OCI-LY7 (cell line): ENCODE measurements at regions not wholly inside any gene's neighbourhood (a gene's known extent, or its start where the extent isn't known, plus 50 kb on each side); places are given as distances from the start of the nearest gene placed in this dataset.

ENCODE experiments used
- BruUV-seq: library from RNA; stranded (reverse); fragments of 400-500 nt; replicated peaks from 2 replicates; lab custom pipeline; 2021; lab: Mats Ljungman, UMichigan
- CTCF ChIA-PET: fragments of 300-600 bp; sonication (Branson Sonifier 250); formaldehyde crosslinking; loops from one replicate; lab custom pipeline; 2022; ENCODE audit warnings: antibody characterized with exemption; ENCODE audit not compliant: unreplicated experiment; lab: Charles Lee
- POLR2A ChIA-PET: fragments of 300-600 bp; sonication (Branson Sonifier 250); formaldehyde crosslinking; loops from one replicate; lab custom pipeline; 2022; ENCODE audit warnings: antibody characterized with exemption; lab: Charles Lee
- DNase-seq: peaks from one replicate; pipeline ENCODE4 v3.0.0-alpha.2; 2015; ENCODE audit warnings: low spot score
- H2AFZ ChIP-seq: fragments of 200-600 bp; sonication (generic), shearing (Covaris generic); 2 replicates; pipeline ENCODE4 v1.6.1; 2014; ENCODE audit warnings: mild to moderate bottlenecking, antibody characterized with exemption, low read length, moderate library complexity
- H3K27ac ChIP-seq: fragments of 200-600 bp; sonication (generic); 2 replicates; pipeline ENCODE4 v1.5.1; 2014; ENCODE audit warnings: mixed run types, low read depth, mild to moderate bottlenecking, moderate library complexity, low read length, inconsistent platforms; ENCODE audit not compliant: poor library complexity, severe bottlenecking
- H3K36me3 ChIP-seq: fragments of 200-600 bp; sonication (generic); 2 replicates; pipeline ENCODE4 v1.6.1; 2014; ENCODE audit warnings: mild to moderate bottlenecking, antibody characterized with exemption, low read length, moderate library complexity, mixed read lengths; ENCODE audit not compliant: insufficient read depth
- H3K4me1 ChIP-seq: fragments of 200-600 bp; sonication (generic); 2 replicates; pipeline ENCODE4 v1.5.1; 2014; ENCODE audit warnings: mild to moderate bottlenecking, low read length; ENCODE audit not compliant: insufficient read depth, poor library complexity, severe bottlenecking
- H3K4me2 ChIP-seq: fragments of 200-600 bp; sonication (generic); 2 replicates; pipeline ENCODE4 v1.6.1; 2014; ENCODE audit warnings: mild to moderate bottlenecking, low read length
- H3K4me3 ChIP-seq: fragments of 200-600 bp; sonication (generic); 2 replicates; pipeline ENCODE4 v1.5.1; 2014; ENCODE audit warnings: mild to moderate bottlenecking, low read depth, low read length; ENCODE audit not compliant: poor library complexity, severe bottlenecking
- H3K79me2 ChIP-seq: fragments of 200-600 bp; sonication (generic); 2 replicates; pipeline ENCODE4 v1.6.1; 2016; ENCODE audit warnings: low read depth, mild to moderate bottlenecking, low read length, moderate library complexity, mixed read lengths; ENCODE audit not compliant: insufficient read depth
- H3K9me2 ChIP-seq: fragments of 200-600 bp; sonication (generic); 2 replicates; pipeline ENCODE4 v1.6.1; 2016; ENCODE audit warnings: mild to moderate bottlenecking, low read length, mixed read lengths; ENCODE audit not compliant: insufficient read depth
- H3K9me3 ChIP-seq: fragments of 200-600 bp; sonication (generic); 2 replicates; pipeline ENCODE4 v1.6.1; 2014; ENCODE audit warnings: mild to moderate bottlenecking, mixed run types, low read length, mixed read lengths
- H4K20me1 ChIP-seq: fragments of 200-600 bp; sonication (generic); 2 replicates; pipeline ENCODE4 v1.6.1; 2014; ENCODE audit warnings: mild to moderate bottlenecking, antibody characterized with exemption, low read length, moderate library complexity, mixed read lengths; ENCODE audit not compliant: insufficient read depth
- EZH2phosphoT487 ChIP-seq: fragments of 200-600 bp; sonication (generic); IDR thresholded peaks from 2 replicates; pipeline ENCODE4 v1.6.1; 2018; ENCODE audit warnings: low read depth, borderline replicate concordance, mild to moderate bottlenecking, mixed run types, antibody characterized with exemption, low read length, moderate library complexity, mixed read lengths
- intact Hi-C: fragments of 100-400 bp; cut with micrococcal nuclease; formaldehyde crosslinking; loops from one replicate; pipeline ENCODE4 v1.10.0; 2022; ENCODE audit not compliant: unreplicated experiment
- TF ChIP-seq, protein P1 (sequence below): fragments of 200-600 bp; sonication (generic); conservative IDR thresholded peaks from 2 replicates; pipeline ENCODE4 v1.5.1; 2014; ENCODE audit warnings: mild to moderate bottlenecking, antibody characterized with exemption, low read length, moderate library complexity, mixed read lengths

- POLR2A ChIA-PET, result interaction anchor here (0.6 kb wide), 1 partner anchor 15 kb away, joined by 3 read pairs; no protein-coding TSS in a partner anchor
- Histone ChIP-seq H3K9me3 (no peaks in the 10 kb centered on the region), H3K4me3 (no peak overlapping the region), H3K27ac (no peak overlapping the region), H2AFZ (no peak overlapping the region), H3K4me1 (no peaks in the 10 kb centered on the region), H3K36me3 (no peaks in the 10 kb centered on the region), H4K20me1 (no peaks in the 10 kb centered on the region), H3K79me2 (no peaks in the 10 kb centered on the region), H3K9me2 (no peaks in the 10 kb centered on the region), H3K4me2 (no peak overlapping the region)
- BruUV-seq, result no TSS peak
- DNase-seq, result no peak
- CTCF ChIA-PET, result no interaction called here
- TF ChIP-seq, protein P1, sequence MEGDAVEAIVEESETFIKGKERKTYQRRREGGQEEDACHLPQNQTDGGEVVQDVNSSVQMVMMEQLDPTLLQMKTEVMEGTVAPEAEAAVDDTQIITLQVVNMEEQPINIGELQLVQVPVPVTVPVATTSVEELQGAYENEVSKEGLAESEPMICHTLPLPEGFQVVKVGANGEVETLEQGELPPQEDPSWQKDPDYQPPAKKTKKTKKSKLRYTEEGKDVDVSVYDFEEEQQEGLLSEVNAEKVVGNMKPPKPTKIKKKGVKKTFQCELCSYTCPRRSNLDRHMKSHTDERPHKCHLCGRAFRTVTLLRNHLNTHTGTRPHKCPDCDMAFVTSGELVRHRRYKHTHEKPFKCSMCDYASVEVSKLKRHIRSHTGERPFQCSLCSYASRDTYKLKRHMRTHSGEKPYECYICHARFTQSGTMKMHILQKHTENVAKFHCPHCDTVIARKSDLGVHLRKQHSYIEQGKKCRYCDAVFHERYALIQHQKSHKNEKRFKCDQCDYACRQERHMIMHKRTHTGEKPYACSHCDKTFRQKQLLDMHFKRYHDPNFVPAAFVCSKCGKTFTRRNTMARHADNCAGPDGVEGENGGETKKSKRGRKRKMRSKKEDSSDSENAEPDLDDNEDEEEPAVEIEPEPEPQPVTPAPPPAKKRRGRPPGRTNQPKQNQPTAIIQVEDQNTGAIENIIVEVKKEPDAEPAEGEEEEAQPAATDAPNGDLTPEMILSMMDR, result no peak
- no peak for TF ChIP-seq EZH2phosphoT487
- intact Hi-C loops, result no loop called here
Observed at GRCh38 chr16:52707676-52708337, 160.9 kb upstream of the TOX3 start.

- H3K36me3 ChIP-seq, result no peaks in the 10 kb centered on the region
- no peaks in the 10 kb centered on the region for H3K4me1 ChIP-seq
- H3K27ac ChIP-seq, result no peak overlapping the region
- H3K4me2 ChIP-seq, result no peak overlapping the region
- TF ChIP-seq, protein P1, result no peak
- TF ChIP-seq EZH2phosphoT487, result no peak
- no peaks in the 10 kb centered on the region for H4K20me1 ChIP-seq
- H3K9me2 ChIP-seq, result no peaks in the 10 kb centered on the region
- ChIA-PET POLR2A (no interaction called here), CTCF (no interaction called here)
- no TSS peak for BruUV-seq
- H3K4me3 ChIP-seq, result no peak overlapping the region
- DNase-seq, result no peak
- no peaks in the 10 kb centered on the region for H3K9me3 ChIP-seq
- H2AFZ ChIP-seq, result no peak overlapping the region
- no peaks in the 10 kb centered on the region for H3K79me2 ChIP-seq
- intact Hi-C loops, result no loop called here
Observed at GRCh38 chr16:52705122-52705521, 158.2 kb upstream of the TOX3 start.

DNA sequence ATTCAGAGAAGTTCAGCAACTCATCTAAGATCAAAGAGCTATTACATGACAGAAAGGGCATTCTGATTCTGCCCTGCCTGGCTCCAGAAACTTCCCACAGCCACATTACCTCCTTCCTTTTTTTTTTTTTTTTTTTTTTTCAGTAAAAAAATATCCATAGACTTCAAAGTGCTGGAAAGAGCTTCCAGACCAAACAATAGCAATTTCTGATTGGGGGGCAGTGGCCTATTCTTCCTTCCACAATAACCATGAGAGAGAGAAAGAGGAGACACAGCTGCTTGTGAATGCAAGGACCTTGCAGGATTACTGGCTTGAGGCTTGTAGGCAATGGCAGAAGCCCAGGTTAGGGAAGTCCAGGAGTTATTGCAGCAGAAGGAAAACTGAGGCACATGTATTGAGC, 151.0 kb upstream of the TOX3 start:
- BruUV-seq, result no TSS peak
- Histone ChIP-seq H4K20me1 (no peaks in the 10 kb centered on the region), H3K36me3 (no peaks in the 10 kb centered on the region), H3K9me3 (no peaks in the 10 kb centered on the region), H3K4me3 (no peak overlapping the region), H3K27ac (no peak overlapping the region), H3K9me2 (no peaks in the 10 kb centered on the region), H3K4me2 (no peak overlapping the region), H3K4me1 (no peaks in the 10 kb centered on the region), H3K79me2 (no peaks in the 10 kb centered on the region), H2AFZ (no peak overlapping the region)
- intact Hi-C loops, result no loop called here
- ChIA-PET CTCF (no interaction called here), POLR2A (interaction anchor here (0.6 to 0.8 kb wide), 2 partner anchors 61 to 575 kb away, joined by 3 to 4 read pairs; no protein-coding TSS in a partner anchor)
- no peak for DNase-seq
- TF ChIP-seq, protein P1, result no peak
- no peak for TF ChIP-seq EZH2phosphoT487
